ENCODE measurements at regions not wholly inside any gene's neighbourhood (a gene's known extent, or its start where the extent isn't known, plus 50 kb on each side); places are given as distances from the start of the nearest gene placed in this dataset.

- no peak for TF ChIP-seq CTCF (IDR thresholded peaks at IDR 0.05; ENCODE audit: control extremely low read depth in 1 of 3, insufficient read depth in 1 of 3, low read depth in 1 of 3, low read length in 3 of 3)
- TF ChIP-seq EP300 (IDR thresholded peaks at IDR 0.05; ENCODE audit: borderline replicate concordance in 1 of 2, low read depth in 2 of 2, low read length in 2 of 2) = no peak
- TF ChIP-seq POLR2AphosphoS5 (IDR thresholded peaks at IDR 0.05; ENCODE audit: low read depth, low read length) = no peak
- no peak for TF ChIP-seq GTF2F1 (IDR thresholded peaks at IDR 0.05; ENCODE audit: borderline replicate concordance, low read depth, low read length)
- no peak for TF ChIP-seq TCF12 (IDR thresholded peaks at IDR 0.05; ENCODE audit: low read depth, low read length)
Observed at GRCh38 chr19:30156646-30157045, 214.6 kb downstream of the URI1 start.

Data from H1 (cell line).